Parathyroid adenoma (tissue), 2 donors: ENCODE measurements at regions not wholly inside any gene's neighbourhood (a gene's known extent, or its start where the extent isn't known, plus 50 kb on each side); places are given as distances from the start of the nearest gene placed in this dataset.

Source experiments
- H2AFZ ChIP-seq: fragments of 300-600 bp; sonication (generic); one replicate; pipeline ENCODE4 v1.7.0; 2017; ENCODE audit warnings: antibody characterized with exemption, mild to moderate bottlenecking
- H3K27ac ChIP-seq: fragments of 300-600 bp; sonication (generic); one replicate; pipeline ENCODE4 v1.7.0; 2017
- H3K27me3 ChIP-seq: fragments of 300-600 bp; sonication (generic); one replicate; pipeline ENCODE4 v1.7.0; 2017; ENCODE audit warnings: low read length; ENCODE audit not compliant: control insufficient read depth, insufficient read depth
- H3K36me3 ChIP-seq: fragments of 300-600 bp; sonication (generic); one replicate; pipeline ENCODE4 v1.7.0; 2017; ENCODE audit warnings: low read length; ENCODE audit not compliant: control insufficient read depth, insufficient read depth
- H3K4me1 ChIP-seq: fragments of 300-600 bp; sonication (generic); one replicate; pipeline ENCODE4 v1.7.0; 2017; ENCODE audit warnings: control low read depth
- H3K4me2 ChIP-seq: fragments of 300-600 bp; sonication (generic); one replicate; pipeline ENCODE4 v1.7.0; 2017; ENCODE audit warnings: low read length
- H3K4me3 ChIP-seq: fragments of 300-600 bp; sonication (generic); one replicate; pipeline ENCODE4 v1.7.0; 2017; ENCODE audit warnings: low read depth, low read length
- H3K79me2 ChIP-seq: fragments of 300-600 bp; sonication (generic); one replicate; pipeline ENCODE4 v1.7.0; 2017; ENCODE audit warnings: control low read depth
- H3K9ac ChIP-seq: fragments of 300-600 bp; sonication (generic); one replicate; pipeline ENCODE4 v1.7.0; 2017; ENCODE audit warnings: mild to moderate bottlenecking
- H3K9me3 ChIP-seq: fragments of 300-600 bp; sonication (generic); one replicate; pipeline ENCODE4 v1.7.0; 2017; ENCODE audit warnings: low read length; ENCODE audit not compliant: control insufficient read depth
- TF ChIP-seq, protein P1 (sequence below): fragments of 300-600 bp; sonication (generic); IDR thresholded peaks from one replicate; pipeline ENCODE4 v1.7.0; 2017; ENCODE audit warnings: antibody characterized with exemption, mild to moderate bottlenecking
- donor health status: primary hyperparathyroidism.

DNA sequence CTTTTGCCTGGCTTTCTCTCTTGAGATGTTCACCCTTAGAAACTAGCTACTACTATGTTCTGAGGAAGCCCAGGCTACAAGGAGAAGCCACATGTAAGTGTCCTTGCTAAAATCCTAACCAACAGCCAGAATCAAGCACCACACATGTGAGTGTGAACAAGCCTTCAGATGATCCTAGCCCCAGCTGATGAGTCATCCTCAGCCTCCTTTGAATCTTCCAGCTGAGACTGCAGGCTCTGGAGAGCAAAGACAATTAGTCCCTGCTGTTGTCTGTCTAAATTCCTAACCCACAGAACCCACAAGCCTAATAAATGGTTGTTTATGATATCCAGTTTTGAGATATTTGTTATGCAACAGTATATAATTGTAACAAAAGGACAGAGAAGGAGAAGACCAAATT, 92.8 kb upstream of the TAC1 start:
- H2AFZ ChIP-seq, result no peak overlapping the region
- H3K27me3 ChIP-seq, result no peaks in the 10 kb centered on the region
- no peak overlapping the region for H3K4me2 ChIP-seq
- H3K9me3 ChIP-seq, result no peaks in the 10 kb centered on the region
- H3K4me3 ChIP-seq, result no peak overlapping the region
- H3K9ac ChIP-seq, result no peak overlapping the region
- no peak overlapping the region for H3K27ac ChIP-seq
- H3K36me3 ChIP-seq, result no peaks in the 10 kb centered on the region
- no peaks in the 10 kb centered on the region for H3K4me1 ChIP-seq
- no peaks in the 10 kb centered on the region for H3K79me2 ChIP-seq
- TF ChIP-seq, protein P1, sequence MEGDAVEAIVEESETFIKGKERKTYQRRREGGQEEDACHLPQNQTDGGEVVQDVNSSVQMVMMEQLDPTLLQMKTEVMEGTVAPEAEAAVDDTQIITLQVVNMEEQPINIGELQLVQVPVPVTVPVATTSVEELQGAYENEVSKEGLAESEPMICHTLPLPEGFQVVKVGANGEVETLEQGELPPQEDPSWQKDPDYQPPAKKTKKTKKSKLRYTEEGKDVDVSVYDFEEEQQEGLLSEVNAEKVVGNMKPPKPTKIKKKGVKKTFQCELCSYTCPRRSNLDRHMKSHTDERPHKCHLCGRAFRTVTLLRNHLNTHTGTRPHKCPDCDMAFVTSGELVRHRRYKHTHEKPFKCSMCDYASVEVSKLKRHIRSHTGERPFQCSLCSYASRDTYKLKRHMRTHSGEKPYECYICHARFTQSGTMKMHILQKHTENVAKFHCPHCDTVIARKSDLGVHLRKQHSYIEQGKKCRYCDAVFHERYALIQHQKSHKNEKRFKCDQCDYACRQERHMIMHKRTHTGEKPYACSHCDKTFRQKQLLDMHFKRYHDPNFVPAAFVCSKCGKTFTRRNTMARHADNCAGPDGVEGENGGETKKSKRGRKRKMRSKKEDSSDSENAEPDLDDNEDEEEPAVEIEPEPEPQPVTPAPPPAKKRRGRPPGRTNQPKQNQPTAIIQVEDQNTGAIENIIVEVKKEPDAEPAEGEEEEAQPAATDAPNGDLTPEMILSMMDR, result no peak

DNA sequence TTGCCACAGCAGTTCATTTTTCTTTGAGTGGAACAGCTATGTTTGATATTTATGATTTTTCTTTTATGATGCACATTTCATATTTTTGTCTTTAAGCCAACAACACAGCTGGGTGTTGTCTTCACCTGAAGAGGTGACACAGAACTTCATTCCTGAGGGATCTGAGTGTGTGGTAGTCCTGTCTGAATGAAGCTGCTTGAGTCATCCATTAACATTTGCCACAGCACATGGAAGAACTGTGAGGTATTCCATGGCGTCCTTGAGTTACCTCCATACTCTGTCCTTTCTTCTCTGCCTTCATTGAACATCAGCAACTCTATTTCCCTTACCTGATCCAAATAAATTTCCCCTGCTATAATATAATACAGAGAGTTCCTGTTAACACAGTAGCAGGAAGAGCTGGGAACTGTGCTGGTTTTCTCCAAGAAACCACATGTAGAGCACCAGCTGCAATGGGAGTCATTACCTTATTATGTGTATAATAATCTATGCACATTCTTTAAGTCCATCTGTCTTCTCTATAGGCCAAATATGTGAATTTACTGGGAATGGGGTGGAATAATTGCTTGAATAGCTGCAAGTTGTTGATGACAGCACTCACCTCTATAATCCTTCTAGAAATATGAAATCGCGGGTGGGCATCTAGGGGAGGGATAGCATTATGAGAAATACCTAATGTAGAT, 72.4 kb upstream of the TAC1 start:
- Histone ChIP-seq H3K4me1 (no peaks in the 10 kb centered on the region), H3K9me3 (no peaks in the 10 kb centered on the region), H3K4me2 (no peak overlapping the region), H3K36me3 (no peaks in the 10 kb centered on the region), H3K9ac (no peak overlapping the region), H3K27me3 (no peaks in the 10 kb centered on the region), H2AFZ (no peak overlapping the region), H3K27ac (no peak overlapping the region), H3K4me3 (no peak overlapping the region), H3K79me2 (no peaks in the 10 kb centered on the region)
- TF ChIP-seq, protein P1, result no peak

DNA sequence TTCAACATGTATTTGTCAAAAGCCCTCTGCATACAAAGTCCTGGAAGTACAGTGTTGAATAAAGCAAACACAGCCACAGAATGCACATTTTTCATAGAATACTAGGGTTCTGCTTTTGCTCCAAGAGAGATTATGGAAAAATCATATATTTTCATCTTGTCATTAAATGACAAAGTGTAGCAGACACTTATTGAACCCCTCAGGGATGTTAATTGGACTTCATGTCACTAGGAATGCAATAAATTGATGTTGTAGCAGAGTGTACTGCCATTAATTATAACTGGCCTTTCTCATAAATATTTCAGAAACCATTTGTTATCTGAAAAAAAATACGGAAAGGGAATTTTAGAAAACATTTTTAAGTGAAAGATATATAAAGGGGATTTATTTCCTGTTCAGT, 64.5 kb upstream of the TAC1 start:
- no peaks in the 10 kb centered on the region for H3K9me3 ChIP-seq
- H3K27me3 ChIP-seq, result no peaks in the 10 kb centered on the region
- H3K4me1 ChIP-seq, result no peaks in the 10 kb centered on the region
- H3K36me3 ChIP-seq, result no peaks in the 10 kb centered on the region
- H3K27ac ChIP-seq, result no peak overlapping the region
- H3K4me3 ChIP-seq, result no peak overlapping the region
- no peak overlapping the region for H2AFZ ChIP-seq
- H3K4me2 ChIP-seq, result no peak overlapping the region
- H3K9ac ChIP-seq, result no peak overlapping the region
- TF ChIP-seq, protein P1, result no peak
- H3K79me2 ChIP-seq, result no peaks in the 10 kb centered on the region

DNA sequence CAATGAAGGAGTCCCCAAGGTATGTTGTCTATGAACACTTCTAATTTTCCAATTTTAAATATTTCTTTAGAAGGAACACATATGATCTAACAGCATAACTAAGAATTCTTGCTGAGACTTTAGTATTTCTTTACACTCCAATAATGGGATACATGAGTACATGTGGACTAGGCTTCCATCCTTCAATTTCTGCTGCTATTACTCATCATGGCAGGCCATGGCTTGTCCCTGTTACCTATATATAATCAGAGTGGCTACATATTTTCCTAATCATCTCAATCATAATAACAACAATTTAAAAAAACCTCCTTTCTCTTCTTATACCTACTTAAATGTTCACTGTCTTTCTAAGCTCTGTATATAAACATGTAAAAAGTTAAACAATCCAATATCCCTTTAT, 60.3 kb upstream of the TAC1 start:
- H3K9ac ChIP-seq, result no peak overlapping the region
- no peaks in the 10 kb centered on the region for H3K79me2 ChIP-seq
- H3K36me3 ChIP-seq, result no peaks in the 10 kb centered on the region
- TF ChIP-seq, protein P1, result no peak
- H3K27me3 ChIP-seq, result no peaks in the 10 kb centered on the region
- no peak overlapping the region for H3K4me3 ChIP-seq
- no peak overlapping the region for H3K27ac ChIP-seq
- no peaks in the 10 kb centered on the region for H3K4me1 ChIP-seq
- H3K9me3 ChIP-seq, result no peaks in the 10 kb centered on the region
- no peak overlapping the region for H2AFZ ChIP-seq
- H3K4me2 ChIP-seq, result no peak overlapping the region

DNA sequence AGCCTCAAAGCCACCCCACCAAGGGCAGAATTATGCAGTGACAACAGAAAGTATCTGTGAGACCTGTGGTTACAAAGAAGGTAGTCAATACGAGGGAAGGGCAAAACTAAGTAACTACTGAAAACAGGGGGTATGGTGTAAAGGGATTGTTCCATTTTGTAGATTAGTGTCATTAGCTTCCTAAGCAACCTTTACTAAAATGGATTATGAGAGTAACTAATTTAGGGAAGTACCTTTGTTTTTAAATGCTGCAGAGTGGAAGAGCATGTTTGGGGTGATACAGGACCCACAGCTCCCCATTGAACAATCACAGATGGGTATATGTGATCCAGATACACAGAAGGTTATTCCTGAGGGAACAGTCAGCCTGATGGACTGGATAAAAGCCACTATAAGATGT, 51.3 kb upstream of the TAC1 start:
- Histone ChIP-seq H3K9me3 (no peaks in the 10 kb centered on the region), H3K36me3 (no peaks in the 10 kb centered on the region), H2AFZ (no peak overlapping the region), H3K27me3 (no peaks in the 10 kb centered on the region), H3K9ac (no peak overlapping the region), H3K79me2 (no peaks in the 10 kb centered on the region), H3K4me1 (no peaks in the 10 kb centered on the region), H3K4me3 (no peak overlapping the region), H3K4me2 (no peak overlapping the region), H3K27ac (no peak overlapping the region)
- TF ChIP-seq, protein P1, result no peak
